Renal cortical epithelial cell (primary cell): ENCODE measurements at regions not wholly inside any gene's neighbourhood (a gene's known extent, or its start where the extent isn't known, plus 50 kb on each side); places are given as distances from the start of the nearest gene placed in this dataset.

Experiments used
- DNase-seq: peaks from one replicate; pipeline ENCODE4 v3.0.0-alpha.2; 2011; ENCODE audit warnings: low read depth

DNA sequence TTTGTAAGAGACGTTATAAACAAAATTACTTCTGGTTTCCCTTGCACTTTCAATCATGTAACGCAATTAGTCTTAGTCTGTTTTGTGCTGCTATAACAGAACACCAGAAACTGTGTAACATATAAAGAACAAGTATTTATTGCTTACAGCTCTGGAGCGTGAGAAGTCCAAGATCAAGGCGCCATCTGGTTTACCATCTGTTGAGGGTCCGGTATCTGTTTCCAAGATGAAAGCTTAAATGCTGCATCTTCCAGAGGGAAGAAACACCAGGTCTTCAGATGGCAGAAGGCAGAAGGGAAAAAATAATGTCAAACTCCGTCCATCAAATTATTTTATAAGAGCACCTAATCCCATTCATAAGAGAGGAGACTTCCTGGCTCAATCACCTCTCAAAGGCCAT lies 474.1 kb downstream of the PDGFC start:
- DNase-seq = no peak

DNA sequence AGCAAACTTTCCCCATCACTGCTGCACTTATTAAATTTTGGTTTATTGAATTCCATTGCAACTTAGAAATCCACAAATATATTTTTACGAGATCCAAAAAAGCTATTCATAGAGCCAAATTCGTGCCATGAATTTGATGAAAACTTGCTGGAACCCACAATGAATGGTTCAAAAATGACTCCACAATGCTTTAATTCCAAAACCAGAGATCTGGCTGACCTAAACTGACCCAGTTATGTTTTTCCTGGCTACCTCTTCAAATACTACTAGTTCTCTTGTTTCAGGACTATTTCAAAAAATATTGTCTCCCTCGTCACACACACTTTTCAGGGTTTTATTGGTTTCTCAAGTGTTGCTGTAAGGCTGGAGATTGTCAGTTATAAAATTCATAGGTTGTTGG lies 474.8 kb downstream of the PDGFC start:
- no peak for DNase-seq

- peak; percentile 90 for DNase-seq
Measured at GRCh38 chr4:156495836-156496235, 475.8 kb downstream of the PDGFC start.

DNA sequence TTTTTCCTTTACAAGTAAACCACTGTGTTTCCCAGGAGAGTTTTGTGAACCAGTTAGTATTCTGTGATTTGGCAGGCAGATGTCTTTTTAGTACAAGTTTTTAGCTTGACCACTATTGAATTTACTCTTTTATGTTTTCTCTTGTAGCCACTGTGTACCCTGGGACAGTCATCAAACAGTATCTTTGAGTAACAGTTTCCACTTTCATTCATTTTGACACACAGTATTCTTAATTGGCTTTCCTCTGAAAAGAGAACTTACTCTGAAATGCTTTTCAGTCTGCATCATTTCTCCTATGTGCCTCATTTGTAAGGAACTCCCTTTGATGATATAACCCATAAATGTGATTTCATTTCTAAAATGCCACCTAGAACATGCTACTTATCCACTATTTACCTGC lies 476.5 kb downstream of the PDGFC start:
- peak; percentile 13 for DNase-seq

- no peak for DNase-seq
Measured at GRCh38 chr4:156493858-156494257, 477.7 kb downstream of the PDGFC start.

- DNase-seq = no peak
Measured at GRCh38 chr4:156487107-156487506, 484.5 kb downstream of the PDGFC start.

- DNase-seq = no peak
Measured at GRCh38 chr4:156481845-156482244, 489.8 kb downstream of the PDGFC start.

DNA sequence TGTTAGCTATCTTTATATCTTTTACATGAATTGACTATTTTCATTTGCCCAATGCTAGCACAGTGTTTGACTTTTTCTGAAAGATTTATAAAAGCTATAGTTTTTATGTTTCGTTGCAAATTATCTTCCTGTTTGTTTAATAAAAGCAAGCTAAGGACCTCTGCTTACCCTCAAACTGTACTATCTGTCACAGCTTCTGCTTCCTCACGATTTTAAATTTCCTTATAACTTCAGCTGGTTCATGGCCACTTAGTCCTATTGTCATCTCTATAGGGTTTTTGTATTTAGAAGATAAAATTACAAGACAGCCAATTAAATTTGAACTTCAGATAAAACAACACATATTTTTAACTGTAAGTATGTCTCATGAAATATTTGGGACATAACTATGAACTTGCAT lies 494.0 kb downstream of the PDGFC start:
- DNase-seq = no peak

GRCh38 chr4:156476359-156476758 lies 495.2 kb downstream of the PDGFC start:
- peak; percentile 99 for DNase-seq

DNA sequence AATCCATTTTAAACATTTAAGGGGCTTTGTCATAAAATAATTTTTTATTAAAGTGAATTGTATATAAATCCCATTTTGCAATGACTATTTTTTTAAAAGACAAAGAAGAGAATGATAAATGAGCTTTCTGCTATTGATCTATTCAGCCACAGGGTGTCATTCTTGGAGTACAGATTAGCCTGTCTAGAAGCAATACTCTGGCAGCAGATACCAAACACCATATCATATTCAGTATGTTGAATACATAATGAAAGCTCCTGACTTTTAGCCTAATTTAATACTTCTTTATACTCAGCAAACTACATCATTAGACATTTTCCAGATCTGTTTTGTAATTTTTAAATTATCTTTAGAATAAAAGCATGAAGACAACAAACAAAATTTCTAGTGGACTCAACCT lies 496.3 kb downstream of the PDGFC start:
- peak; percentile 72 for DNase-seq

GRCh38 chr4:156473151-156473550 lies 498.4 kb downstream of the PDGFC start:
- no peak for DNase-seq

GRCh38 chr4:156472624-156473023 lies 499.0 kb downstream of the PDGFC start:
- DNase-seq = no peak

DNA sequence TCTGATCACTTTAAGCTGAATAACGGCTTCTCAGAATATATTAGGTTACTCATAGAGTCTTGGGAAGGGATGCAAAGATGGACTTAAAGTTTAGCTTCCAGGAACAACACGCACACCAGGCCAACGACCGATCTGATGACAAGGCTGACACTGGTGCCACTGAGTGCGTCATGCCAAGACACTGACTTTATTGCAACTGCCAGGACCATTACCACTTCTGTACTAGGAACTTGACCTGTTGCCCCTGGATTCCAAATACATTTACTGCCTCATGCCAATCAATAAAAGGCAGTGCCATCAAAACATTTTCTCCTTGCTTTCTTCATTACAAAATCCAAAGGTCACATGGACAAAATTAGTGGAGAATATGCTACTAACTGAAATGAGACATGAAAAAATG lies 505.9 kb upstream of the CTSO start:
- no peak for DNase-seq

DNA sequence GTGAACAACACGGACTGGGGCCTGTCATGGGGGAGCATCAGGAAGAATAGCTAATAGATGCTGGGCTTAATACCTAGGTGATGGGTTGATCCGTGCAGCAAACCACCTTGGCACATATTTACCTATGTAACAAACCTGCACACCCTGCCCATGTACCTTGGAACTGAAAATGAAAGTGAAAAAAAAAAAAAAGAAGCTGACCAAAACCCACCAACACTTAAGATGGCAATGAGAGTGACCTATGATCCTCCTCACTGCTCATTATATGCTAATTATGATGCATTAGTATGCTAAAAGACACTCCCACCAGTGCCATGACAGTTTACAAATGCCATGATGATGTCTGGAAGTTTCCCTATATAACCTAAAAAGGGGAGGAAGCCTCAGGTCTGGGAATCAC lies 503.2 kb upstream of the CTSO start:
- DNase-seq = no peak

DNA sequence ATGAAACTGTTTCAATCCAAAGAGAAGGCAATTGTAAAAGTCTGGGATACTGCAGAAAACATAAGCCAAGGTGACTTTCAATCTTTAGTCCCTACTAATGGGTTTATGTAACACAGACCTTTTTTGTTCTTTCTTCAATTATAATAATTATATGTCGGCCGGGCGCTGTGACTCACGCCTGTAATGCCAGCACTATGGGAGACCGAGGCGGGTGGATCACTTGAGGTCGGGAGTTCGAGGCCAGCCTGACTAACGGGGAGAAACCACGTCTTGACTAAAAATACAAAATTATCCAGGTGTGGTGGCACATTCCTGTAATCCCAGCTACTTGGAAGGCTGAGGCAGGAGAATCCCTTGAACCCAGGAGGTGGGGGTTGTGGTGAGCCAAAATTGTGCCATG lies 489.8 kb upstream of the CTSO start:
- no peak for DNase-seq

DNA sequence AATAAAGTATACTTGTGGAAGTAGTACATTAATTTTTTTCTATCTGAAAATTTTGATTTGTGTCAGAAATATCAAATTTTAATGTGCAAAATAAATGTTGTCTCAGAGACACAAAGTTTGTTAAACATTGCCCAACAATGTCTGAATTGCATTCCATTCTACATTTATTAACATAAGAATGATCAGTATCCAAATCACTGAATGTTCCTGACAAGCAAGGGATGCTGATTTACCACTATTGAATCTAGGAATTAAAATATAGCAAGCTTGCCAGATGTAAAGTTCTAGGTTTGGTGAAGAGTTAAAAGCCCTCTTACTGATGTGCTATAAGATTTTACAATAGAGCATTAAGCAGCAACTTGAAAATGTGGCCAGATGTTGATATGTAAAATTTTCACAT lies 489.2 kb upstream of the CTSO start:
- peak; percentile 27 for DNase-seq

GRCh38 chr4:156439576-156440200 lies 486.0 kb upstream of the CTSO start:
- no peak for DNase-seq

DNA sequence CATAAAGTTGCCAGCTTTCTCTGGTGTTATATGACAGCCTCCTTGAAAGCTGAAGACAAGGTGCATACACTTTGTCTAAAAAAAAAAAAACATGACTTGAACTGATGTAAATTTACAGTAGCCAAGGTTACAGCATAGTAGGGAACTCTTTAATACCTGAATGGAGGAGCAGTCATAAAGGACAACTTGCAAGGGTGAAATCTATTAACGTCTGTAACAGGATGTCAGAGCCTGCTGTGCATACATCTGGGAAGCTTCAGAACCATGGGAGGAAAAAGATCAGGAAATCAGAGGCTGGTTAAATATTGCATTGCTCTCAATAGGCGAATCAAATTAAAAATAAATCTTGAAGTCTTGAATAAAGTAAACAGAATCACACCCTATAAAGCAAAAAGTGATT lies 484.0 kb upstream of the CTSO start:
- DNase-seq = no peak

GRCh38 chr4:156422576-156422975 lies 468.9 kb upstream of the CTSO start:
- peak; percentile 15 for DNase-seq

- peak; percentile 11 for DNase-seq
Measured at GRCh38 chr4:156420623-156421022, 467.0 kb upstream of the CTSO start.

DNA sequence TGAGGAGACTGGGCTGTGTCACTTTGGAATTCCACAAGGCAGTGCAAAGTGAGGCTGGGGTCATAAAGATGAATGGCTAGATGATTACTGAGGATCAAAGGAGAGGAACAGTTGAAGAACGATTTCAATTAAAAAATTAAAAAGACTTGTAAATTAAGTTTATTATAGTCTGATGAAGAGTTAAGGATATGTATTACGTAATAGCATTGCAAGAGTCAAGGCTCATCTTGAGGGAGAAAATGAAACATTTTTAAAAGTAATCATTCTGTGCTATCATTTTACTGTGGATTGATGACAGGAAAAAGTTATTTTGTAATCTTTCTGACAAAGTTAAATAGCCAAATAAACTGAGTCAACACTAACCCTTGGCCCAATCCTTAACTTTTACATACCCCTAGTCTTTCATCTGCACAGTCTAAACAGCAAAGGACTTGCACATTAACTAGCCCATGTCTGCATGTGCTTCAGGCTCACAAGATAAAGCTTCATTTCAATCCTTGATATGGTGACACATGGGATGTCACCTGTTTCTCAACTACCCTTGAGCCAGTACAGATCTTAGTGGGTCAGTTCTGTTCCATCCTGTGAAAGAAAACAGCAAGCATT lies 465.5 kb upstream of the CTSO start:
- peak; percentile 6 for DNase-seq

DNA sequence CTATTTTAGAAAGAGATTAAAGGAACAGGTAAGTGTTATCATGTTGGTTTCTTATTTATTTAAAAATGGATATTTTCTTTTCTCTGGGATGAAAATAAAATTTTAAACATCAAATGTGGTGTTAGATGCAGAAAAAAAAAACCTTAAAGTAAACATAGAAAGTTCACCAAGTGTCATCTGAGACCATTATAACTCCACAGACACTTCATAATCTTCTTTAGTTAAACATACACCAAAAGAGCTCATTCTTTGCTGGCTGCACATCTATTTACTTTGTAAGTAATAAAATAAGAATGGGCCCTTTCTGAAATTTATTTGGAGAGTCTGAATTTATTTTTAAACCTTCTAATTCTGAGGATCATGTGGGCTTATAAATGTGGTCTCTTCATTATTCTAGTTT lies 460.7 kb upstream of the CTSO start:
- DNase-seq = no peak

DNA sequence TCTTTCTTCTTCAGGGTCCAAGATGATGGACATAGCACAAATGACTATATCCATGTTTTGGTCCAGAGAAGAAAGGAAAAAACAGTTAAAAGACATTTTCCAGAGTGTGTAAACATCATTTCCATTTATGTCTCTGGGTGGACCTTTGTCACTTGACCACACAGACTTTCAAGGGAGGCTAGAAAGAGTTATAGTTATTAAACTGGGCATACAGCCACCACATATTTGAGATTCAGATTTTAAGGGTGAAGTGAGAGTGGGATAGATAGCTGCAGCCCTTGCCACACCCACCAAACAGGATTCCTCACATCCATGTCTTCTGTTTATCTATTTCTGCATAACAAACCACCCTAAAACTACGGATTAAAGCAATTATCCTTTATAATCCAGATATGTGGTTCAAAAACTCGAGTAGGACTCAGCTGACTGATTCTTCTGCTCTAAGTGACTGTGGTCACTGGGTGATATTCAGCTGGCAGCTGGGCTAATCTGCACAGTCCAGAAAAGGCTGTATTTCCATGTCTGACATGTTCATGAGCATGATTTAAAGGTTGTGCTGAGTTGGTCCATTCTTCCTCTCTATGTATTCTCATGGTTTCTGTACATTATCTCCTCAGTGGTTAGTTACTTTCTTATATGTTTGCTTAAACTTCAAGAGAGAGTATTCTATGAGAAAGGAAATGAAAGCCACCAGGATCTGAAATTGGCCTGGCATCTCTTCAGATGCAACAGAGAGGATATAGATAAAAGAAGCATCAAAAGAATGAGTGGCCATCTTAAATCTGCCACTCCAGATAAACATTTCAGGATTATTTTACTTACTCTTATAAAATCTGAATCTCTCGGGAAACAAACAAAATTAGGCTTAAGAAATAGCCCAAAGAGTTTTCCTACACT lies 459.8 kb upstream of the CTSO start:
- no peak for DNase-seq
